HG03139 (cell line): ENCODE measurements at regions not wholly inside any gene's neighbourhood (a gene's known extent, or its start where the extent isn't known, plus 50 kb on each side); places are given as distances from the start of the nearest gene placed in this dataset.
"Not testable (repeated sequence)": the region's sequence is repeated elsewhere in the genome, so short reads cannot be mapped to it uniquely, and the experiment has no call there.

Experiments used
- ATAC-seq: cut with Tn5 transposase; IDR thresholded peaks from one replicate; pipeline ENCODE4 v1.9.1; 2021; ENCODE audit not compliant: unreplicated experiment

- no peak for ATAC-seq
These were observed 96.6 kb upstream of the B3GAT2 start for GRCh38 chr6:71053475-71053874.

- ATAC-seq = no peak
These were observed 99.8 kb upstream of the B3GAT2 start for GRCh38 chr6:71056656-71057055.

- no peak for ATAC-seq
These were observed 109.3 kb upstream of the B3GAT2 start for GRCh38 chr6:71066153-71066552.

GRCh38 chr6:71067816-71068215 lies 111.0 kb upstream of the B3GAT2 start:
- no peak for ATAC-seq

GRCh38 chr6:71072508-71072907 lies 115.6 kb upstream of the B3GAT2 start:
- no peak for ATAC-seq

GRCh38 chr6:71077655-71078054 lies 120.8 kb upstream of the B3GAT2 start:
- ATAC-seq = no peak

- no peak for ATAC-seq
These were observed 122.8 kb upstream of the B3GAT2 start for GRCh38 chr6:71079677-71080076.

GRCh38 chr6:71080133-71080532 lies 123.3 kb upstream of the B3GAT2 start:
- ATAC-seq = no peak

GRCh38 chr6:71080826-71081225 lies 124.0 kb upstream of the B3GAT2 start:
- ATAC-seq = no peak

GRCh38 chr6:71082033-71082650 lies 125.3 kb upstream of the B3GAT2 start:
- ATAC-seq = no peak

- no peak for ATAC-seq
These were observed 126.5 kb upstream of the B3GAT2 start for GRCh38 chr6:71083308-71083820.

- ATAC-seq = no peak
These were observed 131.3 kb upstream of the B3GAT2 start for GRCh38 chr6:71088166-71088565.

- ATAC-seq = no peak
These were observed 133.4 kb upstream of the B3GAT2 start for GRCh38 chr6:71090217-71090616.

- no peak for ATAC-seq
These were observed 134.3 kb upstream of the B3GAT2 start for GRCh38 chr6:71091167-71091566.

GRCh38 chr6:71091956-71092355 lies 135.1 kb upstream of the B3GAT2 start:
- ATAC-seq = no peak

- not testable (repeated sequence) for ATAC-seq
These were observed 140.4 kb upstream of the B3GAT2 start for GRCh38 chr6:71097264-71097663.

GRCh38 chr6:71099649-71100048 lies 142.8 kb upstream of the B3GAT2 start:
- ATAC-seq = no peak

GRCh38 chr6:71103130-71103529 lies 146.3 kb upstream of the B3GAT2 start:
- no peak for ATAC-seq

GRCh38 chr6:71103641-71104040 lies 146.8 kb upstream of the B3GAT2 start:
- ATAC-seq = no peak

- no peak for ATAC-seq
These were observed 149.4 kb upstream of the B3GAT2 start for GRCh38 chr6:71106276-71106675.

GRCh38 chr6:71107911-71108420 lies 151.1 kb upstream of the B3GAT2 start:
- ATAC-seq = no peak

GRCh38 chr6:71114544-71114943 lies 157.7 kb upstream of the B3GAT2 start:
- ATAC-seq = no peak

- ATAC-seq = no peak
These were observed 158.1 kb upstream of the B3GAT2 start for GRCh38 chr6:71114986-71115385.
